SK-N-SH (cell line): ENCODE measurements at regions not wholly inside any gene's neighbourhood (a gene's known extent, or its start where the extent isn't known, plus 50 kb on each side); places are given as distances from the start of the nearest gene placed in this dataset.

Experiments used
- CTCF ChIA-PET: fragments of 300-600, 350-600 bp; formaldehyde crosslinking; extraction: SDS; loops from one replicate; lab custom pipeline; 2021; lab: Yijun Ruan, JAX
- POLR2A ChIA-PET: fragments of 350-600 bp; sonication (Branson Sonifier 250); formaldehyde crosslinking; extraction: SDS; loops from one replicate; lab custom pipeline; 2020; ENCODE audit warnings: antibody characterized with exemption, inconsistent platforms; lab: Yijun Ruan, JAX
- DNase-seq: peaks from one replicate; pipeline ENCODE4 v3.0.0; 2012
- H2AFZ ChIP-seq: fragments of 200-600 bp; sonication (generic); 2 replicates; pipeline ENCODE4 v1.8.1; 2016; ENCODE audit warnings: antibody characterized with exemption, mild to moderate bottlenecking, low read depth
- H3F3A ChIP-seq: fragments of 200-600 bp; sonication (generic); replicated peaks from 2 replicates; pipeline ENCODE3; 2016; ENCODE audit warnings: antibody characterized with exemption, mild to moderate bottlenecking; ENCODE audit not compliant: insufficient read depth
- H3K27ac ChIP-seq, 2 experiments: fragments of 200-500 bp in 1 of 2; fragments of 200-600 bp in 1 of 2; sonication (Bioruptor generic) in 1 of 2; sonication (generic), shearing (Covaris generic) in 1 of 2; 2 replicates each; pipeline versions ENCODE4 v1.5.1 to v1.6.1; 2014 to 2016; ENCODE audit warnings: low read depth in 2 of 2, inconsistent platforms in 1 of 2, low read length in 1 of 2, mild to moderate bottlenecking in 1 of 2, mixed read lengths in 1 of 2
- H3K27me3 ChIP-seq: fragments of 200-600 bp; sonication (generic), shearing (Covaris generic); 2 replicates; pipeline ENCODE4 v1.6.1; 2016; ENCODE audit warnings: mixed run types; ENCODE audit not compliant: insufficient read depth
- H3K36me3 ChIP-seq, 2 experiments: fragments of 200-500 bp in 1 of 2; fragments of 200-600 bp in 1 of 2; sonication (Bioruptor generic) in 1 of 2; sonication (generic) in 1 of 2; replicated peaks in 1 of 2; 2 replicates each; pipeline versions ENCODE3 to v1.5.1; 2014 to 2016; ENCODE audit warnings: low read length in 1 of 2, mild to moderate bottlenecking in 1 of 2; ENCODE audit not compliant: insufficient read depth in 2 of 2, control insufficient read depth in 1 of 2
- H3K4me1 ChIP-seq, 2 experiments: fragments of 200-500 bp in 1 of 2; fragments of 200-600 bp in 1 of 2; sonication (Bioruptor generic) in 1 of 2; sonication (generic), shearing (Covaris generic) in 1 of 2; 2 replicates each; pipeline versions ENCODE4 v1.5.1 to v1.6.1; 2014 to 2016; ENCODE audit warnings: low read depth in 1 of 2, low read length in 1 of 2, mixed run types in 1 of 2; ENCODE audit not compliant: insufficient read depth in 2 of 2, control insufficient read depth in 1 of 2
- H3K4me2 ChIP-seq: fragments of 200-600 bp; sonication (generic), shearing (Covaris generic); 2 replicates; pipeline ENCODE4 v1.6.1; 2017; ENCODE audit warnings: mixed run types
- H3K4me3 ChIP-seq, 2 experiments: fragments of 200-500 bp in 1 of 2; fragments of 200-600 bp in 1 of 2; sonication (Bioruptor generic) in 1 of 2; sonication (generic), shearing (Covaris generic) in 1 of 2; 2 replicates each; pipeline versions ENCODE4 v1.5.1 to v1.8.1; 2014 to 2016; ENCODE audit warnings: low read depth in 2 of 2, inconsistent platforms in 1 of 2, low read length in 1 of 2, mild to moderate bottlenecking in 1 of 2, mixed read lengths in 1 of 2, moderate library complexity in 1 of 2
- H3K79me2 ChIP-seq: fragments of 200-600 bp; sonication (generic); 2 replicates; pipeline ENCODE4 v1.8.1; 2017; ENCODE audit warnings: mild to moderate bottlenecking; ENCODE audit not compliant: insufficient read depth
- H3K9ac ChIP-seq: fragments of 200-600 bp; sonication (generic); 2 replicates; pipeline ENCODE4 v1.6.1; 2017; ENCODE audit warnings: mixed run types
- H3K9me2 ChIP-seq: fragments of 200-600 bp; sonication (generic); 2 replicates; pipeline ENCODE4 v1.6.1; 2017; ENCODE audit warnings: mixed run types
- H3K9me3 ChIP-seq: fragments of 200-600 bp; sonication (generic); 2 replicates; pipeline ENCODE4 v1.6.1; 2017; ENCODE audit warnings: mixed run types, mild to moderate bottlenecking, moderate library complexity
- H4K20me1 ChIP-seq: fragments of 200-600 bp; sonication (generic); 2 replicates; pipeline ENCODE4 v1.6.1; 2017; ENCODE audit warnings: mild to moderate bottlenecking, mixed run types; ENCODE audit not compliant: insufficient read depth
- CHD2 ChIP-seq: fragments of 150-350 bp; IDR thresholded peaks from 2 replicates; pipeline ENCODE4 v1.6.1; 2018; ENCODE audit warnings: low read length; ENCODE audit not compliant: partially characterized antibody
- ELF1 ChIP-seq: IDR thresholded peaks from 2 replicates; pipeline ENCODE4 v1.4.0; 2012
- EP300 ChIP-seq, 2 experiments: IDR thresholded peaks; 2 replicates each; pipeline versions ENCODE4 v1.4.0 to v1.6.1; 2012; ENCODE audit warnings: borderline replicate concordance in 1 of 2, low read depth in 1 of 2, low read length in 1 of 2
- EZH2phosphoT487 ChIP-seq: fragments of 200-600 bp; sonication (generic); IDR thresholded peaks from 2 replicates; pipeline ENCODE4 v1.6.1; 2017; ENCODE audit warnings: low read depth, mixed run types, mild to moderate bottlenecking, antibody characterized with exemption, moderate library complexity, borderline replicate concordance
- FOXJ3 ChIP-seq: sonication (generic); formaldehyde crosslinking; IDR thresholded peaks from 2 replicates; pipeline ENCODE4 v1.5.1; 2020; ENCODE audit warnings: mild to moderate bottlenecking, missing genetic modification reagents
- GATA2 ChIP-seq: sonication (generic); formaldehyde crosslinking; IDR thresholded peaks from 2 replicates; pipeline ENCODE4 v1.5.0; 2020; ENCODE audit warnings: mild to moderate bottlenecking, missing genetic modification reagents
- JUND ChIP-seq: IDR thresholded peaks from 2 replicates; pipeline ENCODE4 v1.4.0; 2012
- MXI1 ChIP-seq: IDR thresholded peaks from 2 replicates; pipeline ENCODE4 v1.6.1; 2012; ENCODE audit warnings: mild to moderate bottlenecking, low read depth, low read length, improper control_type of control experiment
- NFIC ChIP-seq: IDR thresholded peaks from 2 replicates; pipeline ENCODE4 v1.4.0; 2012; ENCODE audit warnings: borderline replicate concordance
- POLR2AphosphoS5 ChIP-seq: IDR thresholded peaks from 2 replicates; pipeline ENCODE4 v1.6.1; 2012; ENCODE audit warnings: low read depth, low read length
- RCOR1 ChIP-seq: fragments of 150-350 bp; IDR thresholded peaks from 2 replicates; pipeline ENCODE4 v1.6.1; 2017; ENCODE audit warnings: antibody characterized with exemption, low read length
- SIN3A ChIP-seq: IDR thresholded peaks from 2 replicates; pipeline ENCODE4 v1.6.1; 2012; ENCODE audit warnings: low read depth, mild to moderate bottlenecking, low read length, moderate library complexity, borderline replicate concordance
- TAF1 ChIP-seq: IDR thresholded peaks from 2 replicates; pipeline ENCODE4 v1.6.1; 2012; ENCODE audit warnings: low read depth, mild to moderate bottlenecking, low read length, moderate library complexity, borderline replicate concordance
- TEAD4 ChIP-seq: IDR thresholded peaks from 2 replicates; pipeline ENCODE4 v1.4.0; 2012; ENCODE audit warnings: mild to moderate bottlenecking, borderline replicate concordance; ENCODE audit not compliant: insufficient read depth
- YY1 ChIP-seq: IDR thresholded peaks from 2 replicates; pipeline ENCODE4 v1.4.0; 2012; ENCODE audit warnings: low read depth, mild to moderate bottlenecking
- WGBS: methylation state at CpG from one replicate; pipeline ENCODE4 v1.1.6; 2017; ENCODE audit warnings: low lambda C conversion rate; 5-methylcytosine and 5-hydroxymethylcytosine counted together
- TF ChIP-seq, protein P1 (sequence below): IDR thresholded peaks from 2 replicates; pipeline ENCODE4 v1.4.0; 2012; ENCODE audit warnings: low read depth, borderline replicate concordance
- TF ChIP-seq, protein P2 (sequence below): IDR thresholded peaks from 2 replicates; pipeline ENCODE4; 2012
- TF ChIP-seq, protein P3 (sequence below): fragments of 150-350 bp; IDR thresholded peaks from 2 replicates; pipeline ENCODE4 v1.6.1; 2017; ENCODE audit warnings: antibody characterized with exemption, low read length, low read depth, borderline replicate concordance
- TF ChIP-seq, protein P4 (sequence below): fragments of 200-600 bp; sonication (generic); IDR thresholded peaks from 2 replicates; pipeline ENCODE4 v1.6.1; 2017; ENCODE audit warnings: antibody characterized with exemption, mild to moderate bottlenecking, moderate library complexity

DNA sequence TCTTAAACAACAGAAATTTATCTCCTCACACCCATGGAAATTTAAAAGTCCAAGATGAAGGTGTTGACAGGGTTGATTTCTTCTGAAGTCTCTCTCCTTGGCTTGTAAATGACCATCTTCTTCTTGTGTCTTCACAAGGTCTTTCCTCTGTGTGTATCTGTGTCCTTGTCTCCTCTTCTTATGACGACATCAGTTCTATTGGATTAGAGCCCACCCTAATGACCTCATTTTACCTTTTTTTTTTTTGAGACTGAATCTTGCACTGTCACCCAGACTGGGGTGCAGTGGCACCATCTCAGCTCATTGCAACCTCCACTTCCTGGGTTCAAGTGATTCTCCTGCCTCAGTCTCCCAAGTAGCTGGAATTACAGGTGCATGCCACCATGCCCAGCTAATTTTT lies 429.0 kb upstream of the CDH5 start:
- Histone ChIP-seq H3F3A (no peaks in the 10 kb centered on the region), H2AFZ (no peak overlapping the region)
- TF ChIP-seq EZH2phosphoT487 (no peak), EP300 (IDR thresholded peaks at IDR 0.05; ENCODE audit: borderline replicate concordance in 1 of 2, low read depth in 1 of 2, low read length in 1 of 2) (no peak), ELF1 (no peak), CHD2 (no peak)
- TF ChIP-seq, protein P1, sequence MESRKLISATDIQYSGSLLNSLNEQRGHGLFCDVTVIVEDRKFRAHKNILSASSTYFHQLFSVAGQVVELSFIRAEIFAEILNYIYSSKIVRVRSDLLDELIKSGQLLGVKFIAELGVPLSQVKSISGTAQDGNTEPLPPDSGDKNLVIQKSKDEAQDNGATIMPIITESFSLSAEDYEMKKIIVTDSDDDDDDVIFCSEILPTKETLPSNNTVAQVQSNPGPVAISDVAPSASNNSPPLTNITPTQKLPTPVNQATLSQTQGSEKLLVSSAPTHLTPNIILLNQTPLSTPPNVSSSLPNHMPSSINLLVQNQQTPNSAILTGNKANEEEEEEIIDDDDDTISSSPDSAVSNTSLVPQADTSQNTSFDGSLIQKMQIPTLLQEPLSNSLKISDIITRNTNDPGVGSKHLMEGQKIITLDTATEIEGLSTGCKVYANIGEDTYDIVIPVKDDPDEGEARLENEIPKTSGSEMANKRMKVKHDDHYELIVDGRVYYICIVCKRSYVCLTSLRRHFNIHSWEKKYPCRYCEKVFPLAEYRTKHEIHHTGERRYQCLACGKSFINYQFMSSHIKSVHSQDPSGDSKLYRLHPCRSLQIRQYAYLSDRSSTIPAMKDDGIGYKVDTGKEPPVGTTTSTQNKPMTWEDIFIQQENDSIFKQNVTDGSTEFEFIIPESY: no peak
- TF ChIP-seq, protein P2, sequence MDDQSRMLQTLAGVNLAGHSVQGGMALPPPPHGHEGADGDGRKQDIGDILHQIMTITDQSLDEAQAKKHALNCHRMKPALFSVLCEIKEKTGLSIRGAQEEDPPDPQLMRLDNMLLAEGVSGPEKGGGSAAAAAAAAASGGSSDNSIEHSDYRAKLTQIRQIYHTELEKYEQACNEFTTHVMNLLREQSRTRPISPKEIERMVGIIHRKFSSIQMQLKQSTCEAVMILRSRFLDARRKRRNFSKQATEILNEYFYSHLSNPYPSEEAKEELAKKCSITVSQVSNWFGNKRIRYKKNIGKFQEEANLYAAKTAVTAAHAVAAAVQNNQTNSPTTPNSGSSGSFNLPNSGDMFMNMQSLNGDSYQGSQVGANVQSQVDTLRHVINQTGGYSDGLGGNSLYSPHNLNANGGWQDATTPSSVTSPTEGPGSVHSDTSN: no peak
- TF ChIP-seq, all 33 proteins: peak for 0
- H3K4me3 ChIP-seq: no peak overlapping the region
- no peak overlapping the region for H3K4me2 ChIP-seq
- peaks cover 0 to 2% of the 10 kb centered on the region in 2 experiments; a peak in 1 of 4 replicates for H3K4me1 ChIP-seq
- no peak overlapping the region for H3K9ac ChIP-seq
- no peak overlapping the region for H3K27ac ChIP-seq
- H3K36me3 ChIP-seq: no peaks in the 10 kb centered on the region
- H3K9me2 ChIP-seq: no peaks in the 10 kb centered on the region
- POLR2A ChIA-PET: no interaction called here
- CTCF ChIA-PET: interaction anchor here (2.5 kb wide), 1 partner anchor 11 kb away, joined by 11 read pairs; no protein-coding TSS in a partner anchor
- H4K20me1 ChIP-seq: no peaks in the 10 kb centered on the region
- DNase-seq: no peak
- H3K27me3 ChIP-seq: no peaks in the 10 kb centered on the region
- H3K9me3 ChIP-seq: no peaks in the 10 kb centered on the region
- WGBS: 36% methylated on average over 1 of the region's 1 CpG
- no peaks in the 10 kb centered on the region for H3K79me2 ChIP-seq

DNA sequence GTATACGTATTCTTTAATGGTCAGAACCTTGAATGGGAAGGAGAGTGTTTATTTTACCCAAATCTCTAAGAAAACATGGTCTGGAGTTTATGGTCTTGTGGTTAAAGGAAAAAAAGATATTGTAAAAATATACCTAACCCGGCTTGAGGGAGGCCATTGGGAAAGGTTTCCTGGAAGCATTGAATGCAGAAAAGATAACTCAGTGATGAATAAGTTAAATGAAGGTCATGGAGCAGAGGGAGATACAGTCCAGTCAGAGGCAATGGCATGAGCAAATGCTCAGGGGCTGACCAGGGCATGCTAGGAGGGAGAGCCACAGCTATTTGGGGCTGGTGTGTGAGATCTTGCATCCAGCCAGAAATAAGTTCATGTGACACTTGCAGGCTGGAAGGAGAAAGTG lies 430.4 kb upstream of the CDH5 start:
- ChIA-PET POLR2A (no interaction called here), CTCF (no interaction called here)
- Histone ChIP-seq H3K9me3 (no peaks in the 10 kb centered on the region), H3K4me2 (no peak overlapping the region), H4K20me1 (no peaks in the 10 kb centered on the region), H3K4me3 (no peak overlapping the region), H3K9ac (no peak overlapping the region), H3K9me2 (no peaks in the 10 kb centered on the region), H3K36me3 (no peaks in the 10 kb centered on the region), H3K27ac (no peak overlapping the region), H3K4me1 (peaks cover 0 to 2% of the 10 kb centered on the region in 2 experiments; a peak in 1 of 4 replicates), H3K79me2 (no peaks in the 10 kb centered on the region), H2AFZ (no peak overlapping the region), H3K27me3 (no peaks in the 10 kb centered on the region), H3F3A (no peaks in the 10 kb centered on the region)
- no peak for DNase-seq
- TF ChIP-seq JUND (no peak), TEAD4 (no peak), FOXJ3 (CRISPR knock-in tag) (no peak), RCOR1 (no peak), ELF1 (no peak), POLR2AphosphoS5 (no peak), MXI1 (no peak), TAF1 (no peak), NFIC (no peak), GATA2 (CRISPR knock-in tag) (no peak), YY1 (no peak), SIN3A (no peak)
- TF ChIP-seq, protein P3, sequence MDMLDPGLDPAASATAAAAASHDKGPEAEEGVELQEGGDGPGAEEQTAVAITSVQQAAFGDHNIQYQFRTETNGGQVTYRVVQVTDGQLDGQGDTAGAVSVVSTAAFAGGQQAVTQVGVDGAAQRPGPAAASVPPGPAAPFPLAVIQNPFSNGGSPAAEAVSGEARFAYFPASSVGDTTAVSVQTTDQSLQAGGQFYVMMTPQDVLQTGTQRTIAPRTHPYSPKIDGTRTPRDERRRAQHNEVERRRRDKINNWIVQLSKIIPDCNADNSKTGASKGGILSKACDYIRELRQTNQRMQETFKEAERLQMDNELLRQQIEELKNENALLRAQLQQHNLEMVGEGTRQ: no peak
- TF ChIP-seq, protein P4, sequence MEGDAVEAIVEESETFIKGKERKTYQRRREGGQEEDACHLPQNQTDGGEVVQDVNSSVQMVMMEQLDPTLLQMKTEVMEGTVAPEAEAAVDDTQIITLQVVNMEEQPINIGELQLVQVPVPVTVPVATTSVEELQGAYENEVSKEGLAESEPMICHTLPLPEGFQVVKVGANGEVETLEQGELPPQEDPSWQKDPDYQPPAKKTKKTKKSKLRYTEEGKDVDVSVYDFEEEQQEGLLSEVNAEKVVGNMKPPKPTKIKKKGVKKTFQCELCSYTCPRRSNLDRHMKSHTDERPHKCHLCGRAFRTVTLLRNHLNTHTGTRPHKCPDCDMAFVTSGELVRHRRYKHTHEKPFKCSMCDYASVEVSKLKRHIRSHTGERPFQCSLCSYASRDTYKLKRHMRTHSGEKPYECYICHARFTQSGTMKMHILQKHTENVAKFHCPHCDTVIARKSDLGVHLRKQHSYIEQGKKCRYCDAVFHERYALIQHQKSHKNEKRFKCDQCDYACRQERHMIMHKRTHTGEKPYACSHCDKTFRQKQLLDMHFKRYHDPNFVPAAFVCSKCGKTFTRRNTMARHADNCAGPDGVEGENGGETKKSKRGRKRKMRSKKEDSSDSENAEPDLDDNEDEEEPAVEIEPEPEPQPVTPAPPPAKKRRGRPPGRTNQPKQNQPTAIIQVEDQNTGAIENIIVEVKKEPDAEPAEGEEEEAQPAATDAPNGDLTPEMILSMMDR: no peak
- TF ChIP-seq, protein P2: no peak
- 42% methylated on average over 2 of the region's 2 CpGs for WGBS
